ENCODE measurements at regions not wholly inside any gene's neighbourhood (a gene's known extent, or its start where the extent isn't known, plus 50 kb on each side); places are given as distances from the start of the nearest gene placed in this dataset.

DNA sequence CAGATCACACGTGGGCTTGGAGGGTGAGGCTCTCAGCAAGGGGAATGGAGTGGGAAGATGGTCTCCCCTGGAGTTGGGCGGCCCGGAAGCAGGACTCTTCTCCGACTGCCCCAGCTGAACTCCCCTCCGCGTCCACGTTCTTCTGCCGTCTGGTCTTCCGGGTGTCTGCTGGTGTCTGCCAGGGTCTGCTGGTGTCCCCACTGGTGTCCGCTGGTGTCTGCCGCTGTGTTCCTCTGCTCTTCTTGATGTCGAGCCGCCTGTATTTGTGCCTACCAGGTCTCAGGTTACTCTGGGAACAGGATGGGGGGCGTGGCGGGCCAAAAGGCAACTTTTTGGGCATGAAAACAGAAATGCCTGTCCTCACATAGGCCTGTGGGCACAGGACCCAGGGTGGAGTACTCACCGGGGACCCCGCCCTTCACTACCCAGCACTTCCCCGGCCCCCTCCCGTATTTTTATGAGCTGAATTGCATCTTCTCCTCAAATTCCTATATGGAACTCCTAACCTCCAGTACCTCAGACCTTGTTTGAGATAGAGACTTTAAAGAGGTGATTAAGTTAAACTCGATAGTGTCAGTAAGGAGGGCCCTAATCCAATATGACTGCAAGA, 675.4 kb downstream of the SEMA5A start:
- DNase-seq: no peak

DNA sequence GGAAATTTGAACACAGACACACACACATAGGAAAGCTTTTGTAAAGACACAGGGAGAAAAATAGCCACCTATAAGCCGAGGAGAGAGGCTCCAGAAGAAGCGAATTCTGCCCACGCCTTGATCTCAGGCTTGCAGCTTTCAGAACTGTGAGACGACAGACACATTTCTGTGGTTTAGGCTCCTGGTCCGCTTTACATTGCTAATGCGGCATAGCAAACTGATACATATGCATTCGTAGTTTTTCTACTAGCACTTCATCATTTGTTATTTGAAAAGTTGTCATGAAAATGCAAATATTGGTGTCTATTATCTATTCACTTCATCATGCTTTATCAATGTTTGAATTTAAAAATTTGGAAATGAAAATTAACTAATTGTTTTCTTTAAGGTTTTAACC, 674.9 kb downstream of the SEMA5A start:
- DNase-seq: no peak

- DNase-seq: no peak
Observed at GRCh38 chr5:8871446-8871845, 674.4 kb downstream of the SEMA5A start.

DNA sequence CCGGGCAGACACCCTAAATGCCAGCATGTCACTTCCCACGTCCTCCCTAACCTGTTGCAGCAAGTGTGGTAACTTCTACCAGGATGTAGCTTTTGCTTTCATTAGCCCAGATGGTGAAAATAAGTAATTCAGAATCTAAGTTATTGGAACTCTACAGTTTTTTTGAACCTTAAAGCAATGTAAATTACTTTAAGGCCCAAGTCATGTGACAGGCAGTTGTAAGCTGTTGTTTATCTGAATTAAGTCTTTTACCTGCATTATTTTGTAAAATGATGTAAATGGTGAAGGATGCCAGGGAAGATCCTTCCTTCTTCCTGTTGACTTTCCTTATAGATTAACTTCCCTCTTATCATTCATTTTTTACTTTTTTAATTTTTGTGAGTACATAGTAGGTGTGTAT, 670.2 kb downstream of the SEMA5A start:
- DNase-seq: no peak

DNA sequence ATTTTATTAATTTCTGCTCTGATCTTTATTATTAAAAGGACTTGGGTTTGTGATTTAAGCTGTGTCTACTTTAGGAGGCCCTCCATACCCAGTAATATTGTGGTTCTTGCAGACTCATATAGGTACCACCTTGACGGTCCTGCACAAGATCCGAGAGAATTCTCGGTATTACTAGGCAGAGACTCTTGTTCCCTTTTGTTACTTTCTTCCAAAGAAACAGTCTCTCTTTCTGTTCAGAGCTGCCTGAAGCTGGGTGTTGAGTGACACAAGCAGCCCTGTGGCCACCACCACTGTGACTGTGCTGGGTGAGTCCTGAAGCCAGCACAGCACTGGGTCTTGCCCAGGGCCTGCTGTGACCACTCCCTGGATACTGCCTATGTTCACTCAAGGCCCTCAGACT, 666.6 kb downstream of the SEMA5A start:
- no peak for DNase-seq

DNA sequence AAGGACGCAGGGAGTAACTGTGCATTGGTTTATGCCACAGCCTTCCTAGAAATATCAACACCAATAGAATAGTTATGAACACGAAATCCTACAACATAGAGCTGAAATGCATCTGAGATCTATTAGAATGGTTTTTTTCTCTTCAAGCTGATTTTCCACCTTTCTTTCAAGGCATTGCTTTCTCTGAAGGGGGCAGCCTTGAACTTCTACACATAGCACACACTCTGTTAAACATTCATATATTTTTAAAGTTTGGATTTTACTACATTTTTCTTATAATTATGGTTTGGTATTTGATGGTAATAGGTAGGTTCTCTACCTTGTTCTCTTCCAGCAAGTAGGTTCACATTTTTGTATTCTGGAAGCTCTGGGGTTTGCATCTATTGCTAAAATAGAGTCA, 661.8 kb downstream of the SEMA5A start:
- no peak for DNase-seq

GRCh38 chr5:8892926-8893325, 652.9 kb downstream of the SEMA5A start:
- no peak for DNase-seq

GRCh38 chr5:8894031-8894430, 651.8 kb downstream of the SEMA5A start:
- DNase-seq: no peak

GRCh38 chr5:8895062-8895461, 650.8 kb downstream of the SEMA5A start:
- no peak for DNase-seq

DNA sequence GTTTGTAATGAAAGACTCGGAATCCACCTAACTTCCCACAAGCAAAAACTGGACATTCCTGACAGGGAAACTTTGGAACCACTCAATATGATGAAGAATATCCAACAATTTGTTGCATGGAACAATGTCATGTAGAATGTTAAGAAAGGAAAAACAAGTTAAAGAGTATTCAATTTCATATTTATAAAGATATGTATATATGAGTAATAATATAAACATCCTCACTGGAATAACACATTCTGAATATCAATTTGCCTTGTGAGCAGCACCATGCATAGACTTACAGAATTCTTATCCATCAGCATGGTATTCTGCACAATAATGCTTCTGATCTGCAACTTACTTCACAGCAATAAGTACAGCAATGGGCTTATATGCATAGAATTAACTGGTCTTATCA, 650.3 kb downstream of the SEMA5A start:
- DNase-seq: no peak

GRCh38 chr5:8897316-8897715, 648.6 kb downstream of the SEMA5A start:
- DNase-seq: no peak

- no peak for DNase-seq
Observed at GRCh38 chr5:8905021-8905420, 640.9 kb downstream of the SEMA5A start.

- no peak for DNase-seq
Observed at GRCh38 chr5:8906303-8906967, 639.4 kb downstream of the SEMA5A start.

DNA sequence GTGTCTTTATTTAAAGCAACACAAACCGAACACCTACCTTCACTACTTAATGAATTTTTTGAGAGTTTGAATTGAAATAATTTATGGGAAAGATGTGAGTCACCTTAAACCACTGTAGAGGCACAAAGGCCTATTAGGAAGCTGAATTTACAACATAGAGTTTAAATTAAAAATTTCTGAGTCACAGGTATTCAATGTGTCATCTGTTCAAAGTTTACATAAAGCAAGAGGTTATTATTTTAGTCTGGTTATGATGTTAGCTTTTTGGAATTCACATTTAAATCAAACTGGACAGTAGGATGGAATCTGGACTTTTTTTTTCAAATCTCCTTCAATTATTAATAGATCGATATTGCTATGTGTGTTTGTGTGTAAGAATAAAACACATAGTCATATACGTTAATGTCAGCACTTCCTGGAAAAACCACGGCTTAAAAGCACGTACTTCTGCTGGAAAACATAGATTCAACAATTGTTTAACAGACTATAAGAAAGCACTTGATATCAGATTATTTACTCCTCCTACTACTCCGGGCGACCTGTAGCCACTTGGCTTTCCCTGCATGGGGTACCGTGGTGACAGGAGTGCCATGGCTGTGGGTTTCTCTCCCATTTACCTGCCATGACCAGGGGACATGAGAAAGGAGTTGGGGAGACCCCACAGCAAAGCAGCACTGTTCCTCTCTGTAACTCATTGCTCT, 638.6 kb downstream of the SEMA5A start:
- DNase-seq: no peak

DNA sequence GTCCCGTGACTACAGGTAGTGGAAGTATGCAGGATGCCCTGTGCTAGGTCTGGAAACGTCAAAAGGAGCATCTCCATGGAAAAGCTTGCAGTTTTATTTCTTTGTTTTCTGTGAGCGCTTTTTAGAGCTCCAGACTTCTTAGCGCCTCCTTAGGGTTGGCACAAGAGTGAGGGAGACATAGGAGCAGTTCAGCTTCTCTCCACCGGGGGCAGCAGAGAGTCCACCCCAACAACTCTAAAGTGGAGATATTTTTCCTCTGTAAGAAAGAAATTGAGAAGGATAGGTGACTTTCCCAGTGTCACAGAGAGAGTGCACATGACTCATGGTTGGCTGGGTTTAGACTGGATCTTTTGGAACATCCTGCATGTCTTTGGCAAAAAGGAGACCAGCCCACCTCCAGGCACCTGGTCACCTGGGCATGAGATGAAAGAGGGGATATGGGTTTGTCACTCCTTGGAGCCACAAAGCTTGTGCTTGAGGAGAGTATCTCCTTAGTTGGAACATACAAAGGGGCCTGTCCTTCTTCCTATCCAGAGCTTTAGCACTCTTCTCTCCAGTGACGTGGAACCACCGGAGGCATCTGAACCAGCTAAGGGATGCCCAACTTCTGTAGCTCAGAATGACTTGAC, 637.7 kb downstream of the SEMA5A start:
- no peak for DNase-seq

DNA sequence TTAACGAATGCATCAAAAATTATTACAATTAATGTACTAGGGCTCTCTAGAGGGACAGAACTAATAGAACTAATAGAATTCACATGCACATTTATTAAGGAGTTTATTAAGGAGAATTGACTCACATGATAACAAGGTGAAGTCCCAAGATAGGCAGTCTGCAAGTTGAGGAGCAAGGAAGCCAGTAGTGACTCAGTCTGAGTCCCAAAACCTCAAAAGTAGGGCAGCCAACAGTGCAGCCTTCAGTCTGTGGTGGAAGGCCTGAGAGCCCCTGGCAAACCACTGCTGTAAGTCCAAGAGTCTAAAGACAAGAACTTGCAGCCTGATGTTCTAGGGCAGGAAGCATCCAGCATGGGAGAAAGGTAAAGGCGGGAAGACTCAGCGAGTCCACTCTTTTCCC, 633.8 kb downstream of the SEMA5A start:
- DNase-seq: no peak

DNA sequence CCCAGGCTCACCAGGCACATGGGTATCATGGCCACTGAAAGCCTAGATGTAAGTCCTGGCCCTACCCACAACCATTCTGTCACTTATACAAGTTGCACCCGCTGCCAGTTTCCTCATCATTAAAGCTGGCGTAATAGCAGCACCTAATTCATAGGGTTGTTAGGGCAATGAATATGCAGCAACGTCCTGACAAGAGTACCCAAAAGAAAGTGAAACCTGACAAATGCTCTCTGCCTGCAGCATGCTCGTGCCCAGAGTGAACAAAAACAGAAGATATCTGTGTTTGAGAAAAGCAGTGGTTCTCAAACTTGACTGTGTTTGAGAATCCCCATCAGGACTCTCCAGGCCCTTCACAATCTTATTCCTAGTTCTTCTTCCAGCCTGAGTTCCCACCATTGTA, 632.4 kb downstream of the SEMA5A start:
- no peak for DNase-seq

DNA sequence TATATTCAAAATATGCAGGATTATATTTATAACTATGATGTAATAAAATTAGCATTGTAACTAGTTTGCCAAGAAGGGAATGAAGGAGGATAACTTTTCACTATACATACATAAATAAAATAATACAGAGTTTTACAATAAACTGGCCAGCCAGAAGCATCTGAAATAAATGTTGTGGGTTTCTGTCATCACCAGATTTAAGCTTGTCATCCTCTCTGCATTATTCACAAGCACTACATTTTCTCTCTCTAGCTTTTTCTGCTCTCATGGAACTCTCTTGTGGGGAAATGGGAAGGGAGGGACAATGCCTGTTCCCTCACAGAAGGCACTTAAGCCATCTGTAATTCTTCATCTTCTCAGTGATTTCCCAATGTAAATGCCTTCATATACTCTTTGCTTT, 626.8 kb downstream of the SEMA5A start:
- DNase-seq: no peak

DNA sequence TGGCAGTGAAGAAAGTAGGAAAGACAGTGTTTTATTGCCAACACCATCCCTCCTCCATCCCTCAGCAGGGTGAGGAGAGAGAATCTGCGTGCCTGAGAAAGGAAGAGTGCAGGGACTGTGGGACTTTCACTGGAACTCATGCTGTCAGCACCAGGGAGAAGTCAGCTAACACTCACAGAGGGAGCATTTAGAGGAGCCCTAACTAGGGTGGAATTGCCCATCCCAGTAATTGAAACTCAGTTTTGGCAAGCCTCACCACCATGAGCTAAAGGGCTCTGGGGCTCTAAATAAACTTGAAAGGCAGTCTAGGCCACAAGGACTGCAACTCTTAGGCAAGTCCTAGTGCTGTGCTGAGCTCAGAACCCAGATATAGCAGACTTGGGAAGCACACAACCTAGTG, 622.3 kb downstream of the SEMA5A start:
- DNase-seq: no peak

DNA sequence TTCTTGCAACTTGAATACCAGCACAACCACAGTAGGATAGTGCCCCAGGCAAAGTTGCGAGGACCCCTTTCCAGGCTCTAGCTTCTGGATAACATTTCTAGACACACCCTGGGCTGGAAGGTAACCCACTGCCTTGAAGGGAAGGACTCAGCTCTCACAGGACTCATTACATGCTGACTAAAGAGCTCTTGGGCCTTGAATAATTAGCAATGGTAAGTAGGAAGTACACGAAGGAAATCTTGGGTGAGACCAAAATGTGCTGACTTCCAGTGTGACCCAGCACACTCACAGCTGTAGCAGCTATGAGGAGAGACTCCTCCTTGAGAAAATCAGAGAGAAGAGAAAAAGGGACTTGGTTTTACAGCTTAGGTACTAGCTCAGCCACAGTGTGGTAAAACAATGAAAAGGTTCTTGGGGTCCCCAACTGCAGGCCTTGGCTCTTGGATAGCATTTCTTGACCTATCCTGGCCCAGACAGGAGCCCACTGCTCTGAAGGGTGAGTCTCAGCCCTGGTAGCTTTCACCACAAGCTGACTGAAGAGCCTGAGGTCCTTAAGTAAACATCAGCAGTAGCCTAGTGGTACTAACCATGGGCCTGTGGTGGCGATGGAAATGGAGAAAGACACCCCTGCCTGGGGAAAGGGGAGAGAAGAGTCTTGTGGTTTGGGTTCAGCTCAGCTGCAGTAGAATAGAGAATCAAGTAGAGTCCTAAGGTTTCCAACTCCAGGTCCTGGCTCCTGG, 621.7 kb downstream of the SEMA5A start:
- no peak for DNase-seq

- no peak for DNase-seq
Observed at GRCh38 chr5:8930021-8930420, 615.9 kb downstream of the SEMA5A start.

- no peak for DNase-seq
Observed at GRCh38 chr5:8934455-8934854, 611.4 kb downstream of the SEMA5A start.

DNA sequence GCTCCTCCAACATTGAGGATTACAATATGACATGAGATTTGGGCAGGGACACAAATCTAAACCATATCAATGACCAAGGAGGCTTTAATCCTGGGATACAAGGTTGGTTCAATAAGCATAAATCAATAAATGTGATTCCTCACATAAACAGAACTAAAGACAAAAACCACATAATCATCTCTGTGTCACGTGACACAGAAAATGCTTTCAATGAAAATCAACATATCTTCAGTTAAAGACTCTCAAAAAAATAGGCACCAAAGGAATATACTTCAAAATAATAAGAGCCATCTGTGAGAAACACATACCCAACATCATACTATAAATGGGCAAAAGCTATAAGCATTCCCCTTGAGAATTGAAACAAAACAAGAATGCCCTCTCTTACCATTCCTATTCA, 604.9 kb downstream of the SEMA5A start:
- DNase-seq: no peak

Data from NCI-H1092 (cell line).